SK-N-SH (cell line): ENCODE measurements at regions not wholly inside any gene's neighbourhood (a gene's known extent, or its start where the extent isn't known, plus 50 kb on each side); places are given as distances from the start of the nearest gene placed in this dataset.

ENCODE experiments used
- GABPA ChIP-seq: IDR thresholded peaks from 2 replicates; pipeline ENCODE4 v1.4.0; 2012; ENCODE audit warnings: low read depth, mild to moderate bottlenecking
- TF ChIP-seq, protein P1 (sequence below): fragments of 150-350 bp; IDR thresholded peaks from 2 replicates; pipeline ENCODE4 v1.6.1; 2017; ENCODE audit warnings: antibody characterized with exemption, low read length, low read depth, borderline replicate concordance
- TF ChIP-seq, protein P2 (sequence below): fragments of 200-600 bp; sonication (generic); IDR thresholded peaks from 2 replicates; pipeline ENCODE4 v1.6.1; 2017; ENCODE audit warnings: antibody characterized with exemption, mild to moderate bottlenecking, moderate library complexity

DNA sequence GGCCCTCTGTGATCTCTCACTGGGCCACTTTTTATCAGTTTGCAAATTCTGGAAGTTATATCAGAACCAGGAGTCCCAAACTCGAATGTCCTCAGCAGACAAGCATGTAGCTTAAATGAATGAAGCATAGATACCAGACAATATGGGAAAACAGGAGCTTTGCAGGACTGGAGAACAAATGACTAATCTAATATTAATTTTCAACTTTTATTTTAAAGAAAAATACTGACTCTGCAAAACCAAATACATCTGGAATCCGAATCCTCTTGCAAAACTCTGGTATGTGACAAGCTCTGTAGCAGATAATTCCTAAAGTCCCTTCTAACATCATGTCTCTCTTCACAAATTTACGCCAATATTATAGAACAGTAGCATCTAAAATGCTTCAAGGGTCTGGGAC lies 427.4 kb downstream of the TTLL7 start:
- TF ChIP-seq, protein P1, sequence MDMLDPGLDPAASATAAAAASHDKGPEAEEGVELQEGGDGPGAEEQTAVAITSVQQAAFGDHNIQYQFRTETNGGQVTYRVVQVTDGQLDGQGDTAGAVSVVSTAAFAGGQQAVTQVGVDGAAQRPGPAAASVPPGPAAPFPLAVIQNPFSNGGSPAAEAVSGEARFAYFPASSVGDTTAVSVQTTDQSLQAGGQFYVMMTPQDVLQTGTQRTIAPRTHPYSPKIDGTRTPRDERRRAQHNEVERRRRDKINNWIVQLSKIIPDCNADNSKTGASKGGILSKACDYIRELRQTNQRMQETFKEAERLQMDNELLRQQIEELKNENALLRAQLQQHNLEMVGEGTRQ: no peak
- TF ChIP-seq GABPA: no peak
- TF ChIP-seq, protein P2, sequence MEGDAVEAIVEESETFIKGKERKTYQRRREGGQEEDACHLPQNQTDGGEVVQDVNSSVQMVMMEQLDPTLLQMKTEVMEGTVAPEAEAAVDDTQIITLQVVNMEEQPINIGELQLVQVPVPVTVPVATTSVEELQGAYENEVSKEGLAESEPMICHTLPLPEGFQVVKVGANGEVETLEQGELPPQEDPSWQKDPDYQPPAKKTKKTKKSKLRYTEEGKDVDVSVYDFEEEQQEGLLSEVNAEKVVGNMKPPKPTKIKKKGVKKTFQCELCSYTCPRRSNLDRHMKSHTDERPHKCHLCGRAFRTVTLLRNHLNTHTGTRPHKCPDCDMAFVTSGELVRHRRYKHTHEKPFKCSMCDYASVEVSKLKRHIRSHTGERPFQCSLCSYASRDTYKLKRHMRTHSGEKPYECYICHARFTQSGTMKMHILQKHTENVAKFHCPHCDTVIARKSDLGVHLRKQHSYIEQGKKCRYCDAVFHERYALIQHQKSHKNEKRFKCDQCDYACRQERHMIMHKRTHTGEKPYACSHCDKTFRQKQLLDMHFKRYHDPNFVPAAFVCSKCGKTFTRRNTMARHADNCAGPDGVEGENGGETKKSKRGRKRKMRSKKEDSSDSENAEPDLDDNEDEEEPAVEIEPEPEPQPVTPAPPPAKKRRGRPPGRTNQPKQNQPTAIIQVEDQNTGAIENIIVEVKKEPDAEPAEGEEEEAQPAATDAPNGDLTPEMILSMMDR: no peak
